OCI-LY3 (cell line): ENCODE measurements at regions not wholly inside any gene's neighbourhood (a gene's known extent, or its start where the extent isn't known, plus 50 kb on each side); places are given as distances from the start of the nearest gene placed in this dataset.

Experiments used
- EZH2phosphoT487 ChIP-seq: fragments of 200-600 bp; shearing (Covaris generic); IDR thresholded peaks from 2 replicates; pipeline ENCODE4 v1.6.1; 2018; ENCODE audit warnings: antibody characterized with exemption, mixed run types, low read depth
- TF ChIP-seq, protein P1 (sequence below): fragments of 200-600, 300-600 bp; sonication (generic); IDR thresholded peaks from 2 replicates; pipeline ENCODE4 v1.5.1; 2014; ENCODE audit warnings: antibody characterized with exemption, low read length, low read depth

DNA sequence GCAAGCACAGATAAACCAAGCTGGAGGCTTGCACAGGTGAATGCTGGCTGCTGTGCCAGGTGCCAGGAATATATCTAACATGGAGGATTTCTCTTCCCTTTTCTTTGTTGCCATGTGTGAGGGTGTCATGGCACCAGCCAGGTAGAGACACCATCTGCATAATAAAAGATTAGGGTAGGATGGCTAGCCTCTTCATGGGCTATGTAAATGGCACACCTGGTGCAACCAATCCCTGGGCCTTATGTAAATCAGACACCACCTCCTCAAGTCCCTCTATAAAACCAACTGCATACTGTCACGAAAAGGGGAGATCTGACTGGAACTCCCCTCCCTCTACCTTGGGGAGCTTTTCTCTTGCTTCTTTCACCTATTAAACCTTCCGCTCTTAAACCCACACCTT, 322.5 kb upstream of the POM121L12 start:
- TF ChIP-seq, protein P1, sequence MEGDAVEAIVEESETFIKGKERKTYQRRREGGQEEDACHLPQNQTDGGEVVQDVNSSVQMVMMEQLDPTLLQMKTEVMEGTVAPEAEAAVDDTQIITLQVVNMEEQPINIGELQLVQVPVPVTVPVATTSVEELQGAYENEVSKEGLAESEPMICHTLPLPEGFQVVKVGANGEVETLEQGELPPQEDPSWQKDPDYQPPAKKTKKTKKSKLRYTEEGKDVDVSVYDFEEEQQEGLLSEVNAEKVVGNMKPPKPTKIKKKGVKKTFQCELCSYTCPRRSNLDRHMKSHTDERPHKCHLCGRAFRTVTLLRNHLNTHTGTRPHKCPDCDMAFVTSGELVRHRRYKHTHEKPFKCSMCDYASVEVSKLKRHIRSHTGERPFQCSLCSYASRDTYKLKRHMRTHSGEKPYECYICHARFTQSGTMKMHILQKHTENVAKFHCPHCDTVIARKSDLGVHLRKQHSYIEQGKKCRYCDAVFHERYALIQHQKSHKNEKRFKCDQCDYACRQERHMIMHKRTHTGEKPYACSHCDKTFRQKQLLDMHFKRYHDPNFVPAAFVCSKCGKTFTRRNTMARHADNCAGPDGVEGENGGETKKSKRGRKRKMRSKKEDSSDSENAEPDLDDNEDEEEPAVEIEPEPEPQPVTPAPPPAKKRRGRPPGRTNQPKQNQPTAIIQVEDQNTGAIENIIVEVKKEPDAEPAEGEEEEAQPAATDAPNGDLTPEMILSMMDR: no peak
- TF ChIP-seq EZH2phosphoT487: no peak
